Prostate gland (tissue), 2 donors: ENCODE measurements at regions not wholly inside any gene's neighbourhood (a gene's known extent, or its start where the extent isn't known, plus 50 kb on each side); places are given as distances from the start of the nearest gene placed in this dataset.

Experiments used
- POLR2A ChIP-seq: fragments of 450-650 bp; IDR thresholded peaks from one replicate; pipeline ENCODE4 v1.6.1; 2016; ENCODE audit warnings: antibody characterized with exemption, mild to moderate bottlenecking
- POLR2AphosphoS5 ChIP-seq: sonication (generic); formaldehyde crosslinking; IDR thresholded peaks from one replicate; pipeline ENCODE4 v1.6.1; 2017; ENCODE audit warnings: antibody characterized with exemption
- TF ChIP-seq, protein P1 (sequence below), 4 experiments: fragments of 200-600 bp in 2 of 4; fragments of 450-650 bp in 2 of 4; sonication (generic) in 2 of 4; IDR thresholded peaks; 1 replicate in 3 of 4; 2 replicates in 1 of 4; pipeline ENCODE4 v1.5.1; 2016 to 2019; ENCODE audit warnings: antibody characterized with exemption in 4 of 4, mild to moderate bottlenecking in 2 of 4, moderate library complexity in 2 of 4

DNA sequence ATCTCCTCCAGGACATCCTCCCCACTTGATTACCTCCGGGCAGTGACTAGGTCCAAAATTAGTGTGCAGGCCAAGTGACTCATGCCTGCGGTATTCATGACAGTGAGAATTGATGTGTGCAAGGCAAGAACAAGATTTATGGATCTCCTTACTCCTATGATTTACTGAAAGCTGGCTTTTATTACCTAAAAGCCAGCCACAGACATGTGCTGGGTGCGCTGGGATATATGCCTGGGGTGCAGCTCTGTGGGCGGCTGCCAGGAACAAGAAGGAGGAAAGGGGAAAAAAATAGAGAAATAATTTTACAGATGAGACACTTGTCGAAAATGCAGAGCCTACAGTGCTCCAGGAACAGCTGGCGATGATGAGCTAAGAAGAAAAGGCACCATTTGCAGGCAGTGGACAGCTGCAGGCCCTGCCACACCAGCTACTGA, 359.3 kb downstream of the CMPK2 start:
- TF ChIP-seq, protein P1, sequence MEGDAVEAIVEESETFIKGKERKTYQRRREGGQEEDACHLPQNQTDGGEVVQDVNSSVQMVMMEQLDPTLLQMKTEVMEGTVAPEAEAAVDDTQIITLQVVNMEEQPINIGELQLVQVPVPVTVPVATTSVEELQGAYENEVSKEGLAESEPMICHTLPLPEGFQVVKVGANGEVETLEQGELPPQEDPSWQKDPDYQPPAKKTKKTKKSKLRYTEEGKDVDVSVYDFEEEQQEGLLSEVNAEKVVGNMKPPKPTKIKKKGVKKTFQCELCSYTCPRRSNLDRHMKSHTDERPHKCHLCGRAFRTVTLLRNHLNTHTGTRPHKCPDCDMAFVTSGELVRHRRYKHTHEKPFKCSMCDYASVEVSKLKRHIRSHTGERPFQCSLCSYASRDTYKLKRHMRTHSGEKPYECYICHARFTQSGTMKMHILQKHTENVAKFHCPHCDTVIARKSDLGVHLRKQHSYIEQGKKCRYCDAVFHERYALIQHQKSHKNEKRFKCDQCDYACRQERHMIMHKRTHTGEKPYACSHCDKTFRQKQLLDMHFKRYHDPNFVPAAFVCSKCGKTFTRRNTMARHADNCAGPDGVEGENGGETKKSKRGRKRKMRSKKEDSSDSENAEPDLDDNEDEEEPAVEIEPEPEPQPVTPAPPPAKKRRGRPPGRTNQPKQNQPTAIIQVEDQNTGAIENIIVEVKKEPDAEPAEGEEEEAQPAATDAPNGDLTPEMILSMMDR (IDR thresholded peaks at IDR 0.05): no peak
- TF ChIP-seq POLR2AphosphoS5 (no peak), POLR2A (no peak)
